C4-2B (cell line): ENCODE measurements at regions not wholly inside any gene's neighbourhood (a gene's known extent, or its start where the extent isn't known, plus 50 kb on each side); places are given as distances from the start of the nearest gene placed in this dataset.
A peak's percentile ranks its signal among the peaks of the same experiment; 100 is the strongest.

Experiments used
- H3K27ac ChIP-seq: fragments of 450-650 bp; 2 replicates; pipeline ENCODE4 v1.5.1; 2017
- ZFX ChIP-seq: fragments of 450-650 bp; IDR thresholded peaks from 2 replicates; pipeline ENCODE4 v1.6.1; 2017
- TF ChIP-seq, protein P1 (sequence below): fragments of 450-650 bp; conservative IDR thresholded peaks from 2 replicates; pipeline ENCODE4 v1.5.1; 2017; ENCODE audit warnings: mild to moderate bottlenecking

DNA sequence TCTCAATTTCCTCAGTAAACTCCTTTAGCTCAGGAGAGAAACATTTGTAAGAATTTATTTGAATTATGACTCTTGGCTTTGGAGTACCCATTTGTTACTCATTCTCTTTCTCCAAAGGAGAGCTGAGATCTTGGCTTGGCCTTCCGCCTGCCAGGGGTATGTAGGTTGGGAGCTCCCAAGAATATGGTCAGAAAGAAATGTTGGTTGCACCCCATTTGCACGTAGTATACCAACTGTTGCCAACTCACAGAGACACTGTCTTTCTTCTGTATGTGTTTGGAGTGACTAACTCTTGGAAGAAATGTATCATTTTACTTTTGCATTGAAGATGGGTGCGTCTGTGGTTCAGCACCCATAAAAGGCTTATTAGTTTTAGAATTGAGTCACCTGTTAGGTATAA, 708.5 kb upstream of the SORCS1 start:
- H3K27ac ChIP-seq: no peak overlapping the region
- TF ChIP-seq, protein P1, sequence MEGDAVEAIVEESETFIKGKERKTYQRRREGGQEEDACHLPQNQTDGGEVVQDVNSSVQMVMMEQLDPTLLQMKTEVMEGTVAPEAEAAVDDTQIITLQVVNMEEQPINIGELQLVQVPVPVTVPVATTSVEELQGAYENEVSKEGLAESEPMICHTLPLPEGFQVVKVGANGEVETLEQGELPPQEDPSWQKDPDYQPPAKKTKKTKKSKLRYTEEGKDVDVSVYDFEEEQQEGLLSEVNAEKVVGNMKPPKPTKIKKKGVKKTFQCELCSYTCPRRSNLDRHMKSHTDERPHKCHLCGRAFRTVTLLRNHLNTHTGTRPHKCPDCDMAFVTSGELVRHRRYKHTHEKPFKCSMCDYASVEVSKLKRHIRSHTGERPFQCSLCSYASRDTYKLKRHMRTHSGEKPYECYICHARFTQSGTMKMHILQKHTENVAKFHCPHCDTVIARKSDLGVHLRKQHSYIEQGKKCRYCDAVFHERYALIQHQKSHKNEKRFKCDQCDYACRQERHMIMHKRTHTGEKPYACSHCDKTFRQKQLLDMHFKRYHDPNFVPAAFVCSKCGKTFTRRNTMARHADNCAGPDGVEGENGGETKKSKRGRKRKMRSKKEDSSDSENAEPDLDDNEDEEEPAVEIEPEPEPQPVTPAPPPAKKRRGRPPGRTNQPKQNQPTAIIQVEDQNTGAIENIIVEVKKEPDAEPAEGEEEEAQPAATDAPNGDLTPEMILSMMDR: no peak
- TF ChIP-seq ZFX: no peak

DNA sequence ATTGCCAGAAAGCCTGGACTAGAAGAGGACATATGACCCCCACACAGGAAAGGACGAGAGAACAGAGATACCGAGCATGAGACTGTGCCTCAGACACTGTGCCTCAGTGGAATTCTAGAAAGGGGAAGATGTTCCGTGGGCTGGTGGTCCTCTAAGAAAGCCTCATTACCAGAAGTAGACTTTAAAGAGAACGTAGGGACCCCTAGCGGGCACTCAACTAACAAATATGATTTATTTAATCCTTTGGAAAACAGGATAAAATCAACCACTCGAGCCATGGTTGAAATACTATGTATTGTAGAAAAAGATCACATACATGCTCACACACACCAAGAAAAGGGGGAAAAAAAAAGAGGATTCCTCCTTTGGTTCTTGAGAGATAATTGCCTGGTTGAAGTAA, 701.2 kb upstream of the SORCS1 start:
- H3K27ac ChIP-seq: no peak overlapping the region
- TF ChIP-seq ZFX: no peak
- TF ChIP-seq, protein P1: peak; percentile 36

DNA sequence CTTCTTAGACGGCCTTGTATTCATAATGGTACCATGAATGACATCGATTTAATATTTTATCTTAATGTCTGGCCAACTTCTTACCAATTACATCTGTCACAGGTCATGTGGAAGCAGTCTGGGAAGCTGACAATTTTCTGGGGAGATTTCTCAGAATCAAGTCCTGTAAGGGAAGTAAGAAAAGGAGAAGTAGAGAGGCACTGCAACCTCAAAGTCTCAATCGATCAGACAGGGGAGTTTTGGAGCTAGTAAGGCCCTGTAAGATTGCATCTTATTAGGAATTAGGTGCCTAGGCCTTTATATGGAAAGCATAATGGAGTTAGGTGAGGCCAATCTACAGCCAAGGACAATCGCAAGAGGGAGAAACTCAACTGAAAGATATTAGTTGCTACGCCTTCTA, 694.6 kb upstream of the SORCS1 start:
- TF ChIP-seq, protein P1: no peak
- no peak for TF ChIP-seq ZFX
- H3K27ac ChIP-seq: no peak overlapping the region

DNA sequence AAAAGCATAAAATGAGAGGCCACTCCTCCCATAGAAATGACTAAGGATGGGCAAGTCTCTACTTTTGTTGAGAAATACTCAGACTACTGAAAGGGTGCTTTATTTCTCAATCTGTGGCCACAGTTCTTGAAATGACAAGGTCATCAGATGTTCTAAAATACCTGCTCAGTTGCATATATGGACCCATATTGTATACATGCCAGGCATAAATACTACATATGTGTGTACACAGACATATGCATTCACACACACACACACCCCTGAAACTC, 691.5 kb upstream of the SORCS1 start:
- no peak for TF ChIP-seq ZFX
- TF ChIP-seq, protein P1: no peak
- no peak overlapping the region for H3K27ac ChIP-seq

DNA sequence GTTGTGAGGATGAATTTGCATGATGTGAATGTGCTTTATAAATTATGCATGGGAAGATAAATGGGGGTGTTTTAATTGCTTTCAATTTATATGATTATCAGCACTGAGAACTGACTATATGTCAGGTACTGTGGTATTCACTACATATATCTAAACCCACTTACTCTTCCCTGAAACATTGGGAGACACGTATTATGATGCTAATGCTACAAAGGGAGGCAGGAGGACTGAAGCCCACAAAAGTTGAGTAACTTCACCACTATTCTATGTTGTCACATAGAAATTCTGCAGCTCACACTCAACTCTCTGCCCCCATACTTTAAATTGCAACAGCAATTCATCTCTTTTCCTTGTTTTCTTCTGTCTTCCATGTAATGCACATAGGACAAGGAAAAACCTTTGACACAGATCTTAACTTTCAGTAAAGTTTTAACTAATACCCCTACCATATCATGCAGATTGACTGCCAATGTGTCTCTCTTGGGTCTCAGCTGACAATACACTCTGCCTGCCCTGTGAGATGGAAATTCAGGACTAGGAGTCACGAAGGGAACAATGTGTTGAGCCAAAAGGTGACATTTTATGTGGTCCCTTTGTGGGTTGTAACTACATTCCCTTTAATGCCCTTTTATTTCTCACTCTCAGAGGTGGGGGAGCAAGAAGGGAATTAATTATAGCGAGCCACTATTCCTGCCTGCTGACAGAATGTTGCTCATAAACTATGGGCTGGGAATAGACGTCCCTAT, 691.0 kb upstream of the SORCS1 start:
- TF ChIP-seq, protein P1: no peak
- no peak for TF ChIP-seq ZFX
- H3K27ac ChIP-seq: no peak overlapping the region

DNA sequence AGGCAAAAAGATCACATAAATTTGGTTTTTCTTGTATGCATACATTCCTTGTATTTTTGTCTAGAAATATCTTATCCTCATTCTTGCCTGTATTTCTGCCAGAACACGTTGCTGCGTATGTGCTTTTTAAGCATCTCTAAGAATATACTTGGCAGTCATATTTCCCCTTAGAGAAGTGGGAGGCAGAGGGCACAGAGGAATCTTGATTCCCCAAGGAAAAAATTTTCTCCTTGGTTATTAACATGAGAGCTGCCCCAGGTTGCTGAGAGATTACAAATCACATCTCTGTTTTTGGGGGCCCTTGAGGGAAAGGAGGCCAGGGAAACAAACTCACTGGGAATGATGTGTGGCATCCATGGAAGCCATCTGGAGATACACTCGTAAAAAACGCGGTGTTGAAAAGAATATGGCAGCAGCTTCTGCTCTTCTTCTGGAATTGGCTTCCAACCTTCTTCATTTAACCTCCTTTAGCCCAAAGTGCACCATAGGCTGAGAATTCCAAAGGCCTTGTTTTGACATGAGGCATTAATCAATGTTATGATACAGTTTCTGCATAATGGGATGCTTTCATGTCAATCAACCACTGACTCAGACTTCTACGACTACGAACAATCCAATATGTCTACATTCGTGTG, 684.3 kb upstream of the SORCS1 start:
- H3K27ac ChIP-seq: no peak overlapping the region
- TF ChIP-seq, protein P1: no peak
- TF ChIP-seq ZFX: no peak

DNA sequence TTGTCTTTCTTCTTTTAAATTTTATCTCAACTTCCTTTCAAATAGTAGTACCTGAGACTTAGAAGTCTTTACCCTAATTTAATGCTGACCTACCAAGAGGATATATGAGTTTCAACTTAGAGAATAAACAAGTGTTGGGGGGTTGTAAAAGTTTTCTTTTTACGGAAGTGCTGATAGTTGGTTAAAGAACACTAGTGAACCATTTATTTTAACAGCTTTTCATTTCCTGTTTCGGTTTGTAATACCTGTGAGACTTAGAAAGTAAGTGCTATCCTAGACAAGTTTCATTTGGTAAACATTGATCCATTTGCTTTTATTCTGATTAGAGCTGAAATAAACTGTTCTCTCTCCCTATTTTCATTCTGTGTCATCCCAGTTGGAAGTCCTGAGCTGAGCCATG, 683.1 kb upstream of the SORCS1 start:
- TF ChIP-seq, protein P1: no peak
- TF ChIP-seq ZFX: no peak
- no peak overlapping the region for H3K27ac ChIP-seq
